ENCODE measurements at regions not wholly inside any gene's neighbourhood (a gene's known extent, or its start where the extent isn't known, plus 50 kb on each side); places are given as distances from the start of the nearest gene placed in this dataset.
"Not testable (repeated sequence)": the region's sequence is repeated elsewhere in the genome, so short reads cannot be mapped to it uniquely, and the experiment has no call there.

DNA sequence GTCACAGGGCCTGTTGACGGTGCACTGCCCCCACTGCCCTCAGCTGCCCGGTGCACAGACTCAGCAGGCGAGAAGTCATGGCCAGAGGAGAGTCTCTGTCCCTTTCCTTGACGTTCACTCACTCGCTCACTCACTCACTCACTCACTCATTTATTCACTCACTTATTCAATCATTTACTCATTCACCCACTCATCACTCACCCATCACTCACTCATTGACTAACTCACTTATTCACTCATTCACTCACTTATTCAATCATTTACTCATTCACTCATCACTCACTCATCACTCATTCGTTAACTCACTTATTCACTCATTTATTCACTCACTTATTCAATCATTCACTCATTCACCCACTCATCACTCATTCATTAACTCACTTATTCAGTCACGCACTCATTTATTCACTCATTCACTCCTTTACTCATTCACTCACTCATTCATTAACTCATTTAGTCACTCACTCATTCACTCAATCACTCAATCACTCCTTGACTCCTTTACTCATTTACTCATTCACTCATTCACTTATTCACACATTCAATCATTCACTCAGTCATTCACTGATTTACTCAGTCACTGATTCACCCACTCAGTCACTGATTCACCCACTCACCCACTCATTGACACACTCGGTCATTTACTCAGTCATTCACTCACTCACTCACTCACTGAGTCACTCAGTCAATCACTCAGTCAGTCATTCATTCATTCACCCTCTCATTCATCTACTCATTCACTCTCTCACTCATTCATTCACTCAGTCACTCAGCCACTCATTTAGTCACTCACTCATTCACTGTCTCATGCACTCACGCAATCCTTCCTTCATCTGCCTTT lies 1193.5 kb downstream of the BRD1 start:
- no peak for DNase-seq (ENCODE audit: low read depth in 2 of 3, low spot score in 2 of 3)

DNA sequence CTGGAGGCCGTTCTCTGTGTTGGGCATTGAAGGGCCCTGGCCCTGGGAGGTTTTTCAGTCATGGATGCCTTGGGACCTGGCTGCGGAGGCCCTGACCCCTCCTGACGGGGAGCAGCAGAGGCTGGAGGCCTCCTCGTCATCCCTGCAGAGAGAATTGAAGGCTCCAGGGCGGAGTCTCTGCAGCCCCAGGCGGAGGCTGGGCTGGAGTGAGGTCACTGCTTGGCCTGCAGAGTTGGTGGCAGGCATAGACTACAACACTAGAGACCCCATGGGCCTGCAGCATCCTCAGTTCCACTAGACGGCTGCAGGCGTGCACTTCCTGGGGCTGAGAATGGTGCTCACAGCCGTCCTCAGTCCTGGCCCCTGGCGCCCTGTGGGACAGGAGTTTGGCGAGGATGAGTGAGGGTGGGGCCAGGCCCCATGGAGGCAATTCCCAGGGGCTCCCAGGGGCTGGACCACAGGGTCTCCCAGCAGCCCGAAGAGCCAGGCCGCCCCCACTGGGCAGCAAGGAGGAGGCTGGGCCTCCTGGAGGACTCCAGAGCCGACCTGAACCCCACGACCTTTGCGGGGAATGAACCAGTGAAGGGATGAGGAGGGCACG lies 1194.9 kb downstream of the BRD1 start:
- no peak for DNase-seq (ENCODE audit: low read depth in 2 of 3, low spot score in 2 of 3)

DNA sequence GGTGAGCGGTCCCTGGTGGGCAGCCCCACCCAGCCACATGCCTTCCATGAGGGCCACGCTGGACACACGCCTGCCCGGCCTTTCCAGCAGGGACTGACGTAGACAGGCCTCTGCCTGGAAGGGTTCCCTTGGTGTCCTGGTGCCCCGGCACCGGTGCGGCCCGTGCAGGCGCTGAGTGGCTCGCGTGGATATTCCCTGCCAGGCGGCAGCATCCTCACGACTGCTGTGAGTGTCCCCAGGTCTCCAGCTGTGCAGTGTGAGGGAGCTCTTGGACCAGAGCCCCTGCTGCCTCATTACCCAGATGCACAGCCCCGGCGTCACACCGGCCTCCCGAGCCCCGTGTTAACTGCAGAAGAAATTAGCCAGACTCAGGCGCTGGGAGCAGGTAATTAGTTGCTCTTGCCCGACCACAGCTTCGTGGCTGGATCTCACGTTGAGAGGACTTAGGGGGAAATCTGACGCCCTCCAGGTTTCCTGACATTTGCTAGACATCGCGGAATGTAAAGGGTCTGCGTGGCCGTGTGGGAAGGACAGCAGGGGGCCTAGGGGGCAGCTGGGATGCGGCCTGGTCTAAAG lies 1196.3 kb downstream of the BRD1 start:
- no peak for DNase-seq (ENCODE audit: low read depth in 2 of 3, low spot score in 2 of 3)

DNA sequence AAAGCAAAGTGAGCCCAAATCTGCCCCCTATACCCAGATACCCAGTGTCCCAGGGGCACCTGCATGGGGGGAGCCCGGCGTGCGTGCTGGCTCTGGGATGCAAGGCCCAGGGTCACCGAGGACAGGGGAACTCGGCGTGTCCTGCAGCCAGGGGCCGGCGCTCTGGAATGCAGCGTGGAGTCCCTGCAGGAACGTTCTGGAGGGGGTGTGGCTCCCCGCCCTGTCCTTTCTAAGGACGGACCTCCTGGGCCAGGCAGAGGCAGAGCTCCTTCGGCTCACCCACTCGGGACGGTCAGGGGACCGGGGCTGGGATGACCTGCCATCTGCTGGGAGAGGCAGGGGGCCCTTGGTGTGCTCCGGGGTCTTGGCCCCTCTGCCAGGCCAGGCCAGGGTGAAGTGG lies 1196.8 kb downstream of the BRD1 start:
- no peak for DNase-seq (ENCODE audit: low read depth in 2 of 3, low spot score in 2 of 3)

DNA sequence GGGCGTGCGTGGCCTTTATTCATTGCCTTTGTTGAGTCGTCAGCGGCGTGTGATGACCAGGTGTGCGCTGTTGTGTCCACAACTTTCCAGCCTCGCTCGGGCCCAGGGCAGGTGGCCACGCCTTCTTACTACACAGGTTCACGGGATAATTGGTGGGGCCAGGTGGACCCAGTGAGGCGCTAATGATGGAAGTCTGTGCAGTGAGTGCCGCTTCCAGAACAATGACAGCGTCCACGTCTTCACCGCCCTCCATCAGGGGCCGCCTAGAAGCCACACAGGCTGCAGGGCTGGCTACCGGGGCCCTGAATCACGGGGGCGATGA lies 1197.3 kb downstream of the BRD1 start:
- DNase-seq (ENCODE audit: low read depth in 2 of 3, low spot score in 2 of 3), result no peak

DNA sequence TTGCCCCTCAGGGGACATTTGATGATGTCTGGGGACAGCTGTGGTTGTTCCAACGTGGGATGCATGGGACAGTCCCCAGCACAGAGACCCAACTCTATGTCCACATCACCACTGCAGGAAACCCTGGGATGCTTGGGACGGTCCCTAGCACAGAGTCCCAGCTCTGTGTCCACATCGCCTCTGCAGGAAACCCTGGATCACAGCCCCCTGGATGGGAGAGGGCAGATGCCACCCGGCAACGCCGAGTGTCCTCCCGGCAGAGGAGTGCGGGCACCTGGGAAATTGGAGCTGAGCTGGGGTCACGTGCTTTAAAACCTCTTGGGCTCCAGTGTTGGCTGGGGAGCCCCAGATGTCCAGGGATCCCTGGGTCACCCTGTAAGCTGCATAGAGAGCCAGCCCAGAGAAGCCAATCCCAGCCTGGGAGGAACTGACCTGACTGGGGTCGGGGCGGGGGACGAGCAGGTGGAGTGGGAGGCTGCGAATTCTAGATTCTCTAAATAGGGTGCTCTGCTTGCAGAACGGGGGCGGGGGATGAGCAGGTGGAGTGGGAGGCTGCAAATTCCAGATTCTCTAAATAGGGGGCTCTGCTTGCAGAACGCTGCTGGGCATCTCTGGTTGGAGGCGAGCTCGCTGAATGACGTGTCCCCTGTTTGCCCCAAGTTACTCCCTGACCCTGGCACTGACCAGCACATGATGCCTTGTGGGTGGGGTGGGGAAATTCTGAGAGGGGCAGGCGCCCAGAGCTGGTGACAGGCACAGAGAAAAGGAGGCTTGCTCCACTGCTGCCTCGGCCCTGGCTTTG lies 1197.8 kb downstream of the BRD1 start:
- no peak for DNase-seq (ENCODE audit: low read depth in 2 of 3, low spot score in 2 of 3)

DNA sequence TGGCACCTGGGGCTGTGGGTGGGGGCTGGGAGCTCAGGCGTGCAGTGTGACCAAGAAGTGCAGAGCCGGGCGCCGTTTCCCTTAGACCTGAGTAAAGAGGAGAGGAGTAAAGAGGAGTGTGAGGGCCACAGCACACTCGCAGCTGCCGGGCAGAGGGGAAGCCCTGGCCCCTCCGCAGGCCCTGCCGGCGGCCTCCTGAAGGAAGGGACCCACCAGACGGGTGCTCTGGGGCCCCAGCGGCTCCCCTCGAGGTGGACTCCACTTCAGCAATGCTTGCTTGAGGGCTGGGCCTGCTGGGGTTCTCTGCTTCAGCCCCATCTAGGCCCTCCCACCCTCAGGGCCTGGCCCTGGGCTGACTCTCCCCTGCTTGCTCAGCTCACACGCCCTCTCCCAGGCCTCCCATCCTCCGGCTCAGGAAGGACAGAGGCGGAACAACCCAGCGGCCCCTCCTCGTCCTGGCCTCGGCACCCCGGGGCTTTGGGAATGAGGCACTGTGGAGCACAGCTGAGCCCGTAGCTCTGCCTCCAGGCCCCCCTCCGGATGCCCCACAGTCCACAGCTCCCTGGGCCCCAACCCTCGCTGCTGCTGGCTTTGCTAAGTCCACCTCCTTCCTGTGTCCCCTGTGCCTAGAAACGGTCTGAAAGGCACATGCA lies 1198.7 kb downstream of the BRD1 start:
- DNase-seq (ENCODE audit: low read depth in 2 of 3, low spot score in 2 of 3), result no peak

DNA sequence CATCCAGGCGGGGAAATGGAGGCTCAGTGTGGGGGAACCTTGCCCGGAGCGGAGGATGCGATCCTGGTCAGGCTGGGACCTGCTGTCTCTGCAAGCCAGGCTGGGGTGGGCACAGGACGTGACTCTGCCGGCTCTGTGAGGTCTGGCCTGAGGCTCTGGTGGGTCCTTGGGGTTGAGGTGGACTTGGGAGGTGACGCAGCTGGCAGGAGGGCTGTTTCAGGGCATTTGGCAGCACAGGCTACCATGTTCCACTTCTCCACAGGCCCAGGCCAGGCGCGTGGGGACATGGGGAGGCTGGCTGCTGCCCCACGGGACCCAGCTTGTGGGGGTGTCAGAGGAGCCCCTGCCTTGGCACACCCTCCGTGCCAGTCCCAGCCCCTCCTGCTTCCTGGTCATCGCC lies 1199.7 kb downstream of the BRD1 start:
- no peak for DNase-seq (ENCODE audit: low read depth in 2 of 3, low spot score in 2 of 3)

DNA sequence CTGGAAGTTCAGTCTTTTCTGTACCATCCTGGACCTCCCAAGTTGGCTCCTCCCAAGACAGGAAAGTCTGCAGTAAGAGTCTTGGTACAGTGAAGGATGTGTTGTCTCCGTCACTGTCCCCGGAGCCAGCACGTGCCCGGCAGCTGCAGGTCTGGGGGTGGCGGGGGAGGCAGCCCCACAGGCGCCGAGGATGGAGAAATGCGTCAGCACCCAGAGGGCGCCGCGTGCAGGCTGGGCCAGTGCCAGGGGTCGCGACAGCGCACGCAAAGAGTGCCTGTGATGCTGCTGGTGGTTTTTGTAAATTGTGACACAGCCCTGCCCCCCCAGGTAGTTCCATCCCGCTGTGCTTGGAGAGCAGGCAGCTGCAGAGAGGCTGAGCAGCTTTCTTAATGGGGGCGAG lies 1200.5 kb downstream of the BRD1 start:
- DNase-seq (ENCODE audit: low read depth in 2 of 3, low spot score in 2 of 3), result no peak

DNA sequence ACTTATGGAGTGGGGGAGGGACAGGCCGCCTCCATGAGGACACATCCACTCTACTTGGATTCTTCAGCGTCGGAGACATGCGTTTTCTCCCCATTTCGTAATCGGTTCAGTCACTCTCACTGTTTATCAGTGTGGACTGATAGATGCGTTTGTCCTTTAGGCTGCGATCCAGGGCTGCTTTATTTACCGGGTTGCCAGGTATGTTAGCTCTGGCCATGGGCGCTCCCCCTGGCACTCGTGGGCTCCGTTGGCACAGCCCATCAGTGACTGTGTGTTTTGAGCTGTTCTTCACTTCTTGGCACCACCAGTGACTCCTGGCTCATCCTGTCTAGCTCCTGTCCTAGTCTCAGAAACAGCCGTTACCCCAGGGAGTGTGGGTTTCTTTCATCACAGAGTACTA lies 1203.3 kb downstream of the BRD1 start:
- no peak for DNase-seq (ENCODE audit: low read depth in 2 of 3, low spot score in 2 of 3)

DNA sequence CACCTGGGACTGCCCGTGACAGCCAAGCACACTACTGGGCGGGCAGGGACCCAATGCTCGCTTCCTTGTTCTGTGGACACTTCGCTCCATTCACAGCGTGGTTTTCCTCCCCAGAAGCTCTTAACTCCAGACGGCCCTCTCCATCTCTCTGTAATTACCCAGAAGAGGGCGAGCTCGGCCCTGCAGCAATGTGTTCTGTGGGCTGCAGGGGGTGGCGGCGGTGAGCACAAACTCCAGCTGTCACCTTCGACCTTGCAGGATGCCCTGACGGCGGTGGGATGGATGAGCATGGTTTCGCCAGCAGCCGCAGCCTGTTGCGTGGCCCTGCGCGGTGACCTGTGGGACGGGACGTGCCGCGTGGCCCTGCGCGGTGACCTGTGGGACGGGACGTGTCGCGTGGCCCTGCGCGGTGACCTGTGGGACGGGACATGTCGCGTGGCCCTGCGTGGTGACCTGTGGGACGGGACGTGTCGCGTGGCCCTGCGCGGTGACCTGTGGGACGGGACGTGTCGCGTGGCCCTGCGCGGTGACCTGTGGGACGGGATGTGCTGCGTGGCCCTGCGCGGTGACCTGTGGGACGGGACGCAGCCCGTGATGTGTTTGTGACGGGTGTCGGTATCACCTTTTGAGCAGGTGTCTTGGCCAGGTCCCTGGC lies 1204.7 kb downstream of the BRD1 start:
- no peak for DNase-seq (ENCODE audit: low read depth in 2 of 3, low spot score in 2 of 3)

DNA sequence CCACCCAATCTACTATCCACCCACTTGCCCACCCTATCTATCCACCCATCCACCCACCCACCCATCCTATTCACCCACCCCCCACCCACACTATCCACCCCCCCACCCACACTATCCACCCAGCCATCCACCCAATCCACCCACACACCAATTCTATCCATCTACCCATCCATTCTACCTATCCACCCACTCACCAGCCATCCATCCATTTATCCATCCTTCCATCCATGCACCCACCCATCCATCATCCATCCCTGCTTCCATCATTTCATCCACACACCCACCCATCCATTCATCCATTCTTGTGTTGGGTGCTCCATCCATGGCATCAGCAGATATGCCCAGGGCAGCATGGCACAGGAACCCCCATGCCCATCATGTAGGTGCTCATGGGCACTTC lies 1206.6 kb downstream of the BRD1 start:
- DNase-seq (ENCODE audit: low read depth in 2 of 3, low spot score in 2 of 3), result no peak

DNA sequence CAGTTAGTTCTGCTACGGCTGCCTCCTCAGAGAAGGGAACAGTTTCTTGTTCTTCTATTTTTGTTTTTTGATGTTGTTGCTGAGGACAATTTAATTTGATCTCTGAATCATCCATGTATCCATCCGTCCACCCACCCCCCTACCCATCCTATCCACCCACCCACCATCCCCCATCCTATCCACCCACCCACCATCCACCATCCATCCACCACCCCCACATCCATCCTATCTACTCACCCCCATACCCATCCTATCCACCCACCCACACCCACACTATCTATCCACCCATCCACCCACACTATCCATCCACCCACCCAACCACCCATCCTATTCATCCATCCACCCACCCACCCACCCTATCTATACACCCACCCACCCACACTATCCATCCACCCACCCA lies 1207.2 kb downstream of the BRD1 start:
- not testable (repeated sequence) for DNase-seq (ENCODE audit: low read depth in 2 of 3, low spot score in 2 of 3)

DNA sequence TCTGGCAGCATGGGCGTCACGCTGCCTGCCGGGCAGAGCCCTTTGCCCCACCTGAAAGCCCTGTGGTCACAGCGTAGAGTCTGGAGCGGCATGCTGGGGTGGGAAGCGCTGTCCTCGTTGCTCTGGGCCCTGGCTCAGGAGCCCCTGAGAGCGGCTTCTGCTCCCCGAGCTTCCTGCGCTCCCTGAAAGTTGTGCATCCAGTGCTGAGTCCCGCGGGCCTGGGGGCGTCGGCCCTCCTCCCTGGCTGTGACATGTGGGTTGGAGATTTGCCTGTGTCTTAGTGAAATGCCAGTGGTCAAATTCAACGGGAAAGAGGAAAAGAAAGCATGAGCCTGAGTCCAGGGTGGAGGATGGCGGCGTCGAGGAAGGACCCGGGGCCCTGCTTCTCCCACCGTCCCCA lies 1208.0 kb downstream of the BRD1 start:
- no peak for DNase-seq (ENCODE audit: low read depth in 2 of 3, low spot score in 2 of 3)

DNA sequence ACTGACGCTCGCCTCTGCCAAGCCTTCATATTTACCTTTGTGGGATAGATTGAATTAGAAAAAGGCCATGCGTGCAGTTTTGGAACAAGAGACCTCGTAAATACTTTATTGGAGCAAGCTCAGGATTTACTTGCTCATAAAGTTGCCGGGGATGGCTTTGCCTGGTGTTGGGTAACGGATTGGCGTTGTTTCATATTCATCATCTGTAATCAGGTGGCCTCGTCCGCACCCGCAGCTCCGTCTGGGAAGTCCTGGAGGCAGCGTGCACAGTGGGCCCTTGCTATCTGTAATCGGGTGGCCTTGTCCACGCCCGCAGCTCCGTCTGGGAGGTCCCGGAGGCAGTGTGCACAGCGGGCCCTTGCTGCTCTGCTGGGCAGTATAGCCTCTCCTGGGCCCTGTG lies 1209.3 kb downstream of the BRD1 start:
- no peak for DNase-seq (ENCODE audit: low read depth in 2 of 3, low spot score in 2 of 3)

DNA sequence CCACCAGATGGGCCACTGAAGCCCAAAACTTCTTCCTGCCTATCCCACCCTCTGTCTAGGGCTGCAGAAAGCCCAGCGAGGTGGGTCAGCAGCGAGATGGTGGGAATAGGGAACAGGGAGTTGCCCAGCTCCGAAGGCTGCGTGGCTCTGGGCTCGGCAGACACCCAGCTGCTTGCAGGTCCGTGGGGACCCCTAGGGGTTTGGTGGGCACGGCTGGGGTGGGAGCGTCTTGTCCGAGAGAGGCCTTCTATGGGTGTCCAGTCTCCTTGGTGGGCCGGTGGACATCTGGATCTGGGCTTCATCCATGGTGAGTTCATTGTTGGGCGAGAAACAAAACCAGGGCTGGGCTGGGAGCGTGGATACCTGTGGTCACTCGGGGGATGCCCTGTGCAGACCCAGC lies 1211.0 kb downstream of the BRD1 start:
- DNase-seq (ENCODE audit: low read depth in 2 of 3, low spot score in 2 of 3), result no peak

DNA sequence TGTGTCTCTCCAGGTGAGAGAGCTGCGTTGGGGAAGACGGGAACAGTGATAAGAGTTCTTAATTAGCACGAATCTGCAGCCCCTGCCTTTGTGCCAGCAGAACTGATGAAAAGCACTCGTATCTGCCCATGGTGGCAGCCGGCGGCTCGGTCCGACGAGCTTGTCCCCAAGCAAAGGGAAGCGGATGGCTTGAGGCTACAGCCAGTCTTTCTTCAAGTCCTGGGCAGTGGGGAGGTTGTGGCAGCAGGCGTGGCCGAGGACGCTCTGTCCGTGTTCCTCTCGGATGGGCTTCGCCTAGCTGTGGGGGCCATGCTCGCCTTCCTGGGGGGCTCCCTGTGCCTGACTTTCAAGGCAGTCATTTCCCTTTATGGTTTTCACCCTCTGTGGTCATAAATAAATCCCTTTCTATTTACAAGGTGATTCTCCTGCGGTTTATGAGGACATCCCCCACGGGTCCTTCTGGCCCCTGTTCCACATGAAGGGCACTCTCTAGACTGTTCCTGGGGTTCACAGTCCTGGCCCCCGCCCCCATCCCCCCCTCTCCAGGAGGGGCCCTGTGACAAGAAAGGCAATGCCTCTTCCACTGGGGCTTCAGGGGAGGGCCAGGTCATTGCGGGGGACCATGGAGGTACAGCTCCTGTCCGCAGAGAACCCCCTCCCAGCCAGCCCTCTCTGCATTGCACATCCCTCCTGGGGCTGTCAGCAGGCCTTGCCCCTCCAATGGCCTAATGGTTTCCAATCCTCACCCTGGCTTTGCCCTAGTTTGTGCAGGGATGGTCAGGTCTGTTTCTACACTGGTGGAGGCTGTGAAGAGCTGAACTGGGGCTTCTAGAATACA lies 1212.3 kb downstream of the BRD1 start:
- DNase-seq (ENCODE audit: low read depth in 2 of 3, low spot score in 2 of 3), result no peak

DNA sequence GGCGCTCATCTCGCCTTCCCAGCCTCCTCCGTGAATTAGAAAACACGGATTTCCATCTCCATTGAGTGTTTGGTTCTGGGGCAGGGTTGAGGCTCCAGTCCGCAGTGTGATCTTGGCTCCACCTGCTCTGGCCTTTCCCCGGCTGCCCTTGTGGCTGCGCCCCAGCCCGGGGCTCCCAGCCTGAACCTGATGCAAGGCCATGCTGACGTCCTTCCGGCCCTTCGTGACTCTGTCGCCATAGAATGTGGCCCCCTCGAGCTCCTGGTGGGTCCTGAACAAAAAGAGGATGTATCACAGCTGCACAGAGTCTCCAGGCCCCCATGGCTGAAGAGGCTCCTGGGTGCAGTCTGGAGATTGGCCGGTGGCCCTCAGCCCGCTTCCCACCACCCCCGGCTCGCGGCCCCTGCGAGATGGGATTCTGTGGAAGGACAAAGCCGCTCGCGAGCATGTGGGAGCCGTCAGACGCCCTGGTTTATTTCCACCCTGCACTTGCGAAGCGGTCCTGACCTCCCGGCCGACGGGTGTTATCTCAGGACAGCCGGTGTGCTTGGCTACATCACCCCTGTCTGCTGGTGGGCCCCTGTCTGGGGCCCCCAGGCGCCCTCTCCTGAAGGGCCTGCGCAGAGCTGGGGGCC lies 1214.0 kb downstream of the BRD1 start:
- DNase-seq (ENCODE audit: low read depth in 2 of 3, low spot score in 2 of 3), result no peak

All from activated CD8-positive, alpha-beta memory T cell treated with anti-CD3 and anti-CD28 coated beads for 48 hours (primary cell).